Subcutaneous abdominal adipose tissue (tissue), 5 donors: ENCODE measurements at regions not wholly inside any gene's neighbourhood (a gene's known extent, or its start where the extent isn't known, plus 50 kb on each side); places are given as distances from the start of the nearest gene placed in this dataset.
A peak's percentile ranks its signal among the peaks of the same experiment; 100 is the strongest.
"Not testable (repeated sequence)": the region's sequence is repeated elsewhere in the genome, so short reads cannot be mapped to it uniquely, and the experiment has no call there.

Source experiments
- H3K27ac ChIP-seq: one replicate; pipeline ENCODE4 v1.7.0; 2013; ENCODE audit warnings: low read depth, mild to moderate bottlenecking, inconsistent platforms, low read length, moderate library complexity
- H3K27me3 ChIP-seq, 5 donors: one replicate each; pipeline ENCODE4 v1.7.0; 2013; ENCODE audit warnings: low read length in 5 of 5, inconsistent platforms in 1 of 5; ENCODE audit not compliant: control insufficient read depth in 5 of 5, insufficient read depth in 4 of 5
- H3K36me3 ChIP-seq, 5 donors: one replicate each; pipeline ENCODE4 v1.7.0; 2013; ENCODE audit warnings: low read length in 5 of 5; ENCODE audit not compliant: control insufficient read depth in 5 of 5, insufficient read depth in 5 of 5
- H3K4me1 ChIP-seq, 5 donors: one replicate each; pipeline ENCODE4 v1.7.0; 2013; ENCODE audit warnings: low read length in 5 of 5, mild to moderate bottlenecking in 3 of 5, moderate library complexity in 1 of 5; ENCODE audit not compliant: control insufficient read depth in 5 of 5, insufficient read depth in 5 of 5
- H3K4me3 ChIP-seq, 5 donors: one replicate each; pipeline ENCODE4 v1.7.0; 2013; ENCODE audit warnings: low read length in 5 of 5, low read depth in 1 of 5
- H3K9ac ChIP-seq, 5 donors: one replicate each; pipeline ENCODE4 v1.7.0; 2013; ENCODE audit warnings: low read length in 5 of 5, mild to moderate bottlenecking in 4 of 5, moderate library complexity in 3 of 5
- H3K9me3 ChIP-seq, 5 donors: one replicate each; pipeline ENCODE4 v1.7.0; 2013; ENCODE audit warnings: low read length in 5 of 5; ENCODE audit not compliant: control insufficient read depth in 5 of 5
- donor health status: healthy.
- donor health status: healthy.
- donor health status: healthy.
- donor health status: healthy.
- donor health status: healthy.

DNA sequence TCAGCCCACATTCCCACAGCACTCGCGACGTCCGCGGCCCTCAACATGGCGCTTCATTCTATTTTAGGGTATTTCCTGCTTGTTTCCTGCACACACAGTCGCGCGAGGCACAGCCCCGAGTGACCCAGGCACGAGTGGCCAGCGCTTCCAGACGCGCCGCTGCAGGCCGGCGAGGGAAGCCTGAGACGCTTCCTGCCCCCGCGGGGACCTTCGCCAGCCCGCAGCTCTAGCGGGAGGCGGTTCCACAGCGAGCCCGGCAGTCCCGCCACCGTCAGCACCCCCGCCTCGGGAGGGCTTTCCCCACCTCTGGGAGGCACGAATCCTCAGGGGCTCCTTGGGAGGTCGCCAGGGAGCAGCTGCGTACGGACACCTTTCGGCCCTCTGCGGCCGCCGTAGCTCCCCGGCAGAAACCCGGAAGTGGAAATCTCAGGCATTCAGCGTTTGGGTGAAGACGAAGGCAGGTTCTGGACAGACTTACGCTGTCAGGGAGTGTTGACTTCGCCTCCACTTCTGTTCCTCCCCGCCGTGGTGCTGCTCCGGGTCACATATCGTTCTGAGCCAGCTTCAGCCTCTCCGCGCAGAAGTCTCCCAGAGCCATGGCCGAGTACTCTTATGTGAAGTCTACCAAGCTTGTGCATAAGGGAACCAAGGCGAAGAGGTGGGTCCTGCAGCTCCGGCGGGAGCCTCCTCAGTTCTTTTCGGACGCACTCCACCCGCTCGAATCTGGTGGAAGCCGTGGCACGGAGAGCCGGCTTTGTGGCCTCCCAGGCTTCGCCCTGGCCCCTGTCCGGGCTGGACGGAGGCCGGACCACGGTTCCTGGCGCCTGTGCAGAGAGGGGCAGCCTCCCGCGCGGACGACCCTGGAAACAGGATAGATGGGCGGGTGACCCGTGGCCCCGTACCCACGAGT, 2925.9 kb upstream of the OR11H1 start:
- Histone ChIP-seq H3K27ac (no peak overlapping the region), H3K9me3 (peaks cover 2 to 30% (median 11%) of the 10 kb centered on the region in 5 donors), H3K36me3 (no peaks in the 10 kb centered on the region), H3K9ac (no peak overlapping the region), H3K4me3 (peak overlapping the region in 3 of 5 donors; percentile 25 to 40 (median 26)), H3K27me3 (no peaks in the 10 kb centered on the region), H3K4me1 (no peaks in the 10 kb centered on the region)

GRCh38 chr22:12603399-12603798, 2924.6 kb upstream of the OR11H1 start:
- not testable (repeated sequence) for H3K36me3 ChIP-seq, H3K4me3 ChIP-seq, H3K27me3 ChIP-seq, H3K9ac ChIP-seq, H3K4me1 ChIP-seq, H3K27ac ChIP-seq
- H3K9me3 ChIP-seq = peaks cover 2 to 24% (median 11%) of the 10 kb centered on the region in 5 donors

- not testable (repeated sequence) for H3K4me3 ChIP-seq, H3K36me3 ChIP-seq
- H3K9me3 ChIP-seq = peaks cover 2 to 21% (median 11%) of the 10 kb centered on the region in 5 donors
These were observed 2924.2 kb upstream of the OR11H1 start for GRCh38 chr22:12603833-12604232.

GRCh38 chr22:12608454-12608853, 2919.5 kb upstream of the OR11H1 start:
- H3K9me3 ChIP-seq, H3K36me3 ChIP-seq, H3K4me1 ChIP-seq, H3K9ac ChIP-seq, H3K27ac ChIP-seq, H3K27me3 ChIP-seq, H3K4me3 ChIP-seq: not testable (repeated sequence)

More at GRCh38 chr22:12603833-12604232, 2924.2 kb upstream of the OR11H1 start:
- H3K4me1 ChIP-seq, H3K9ac ChIP-seq, H3K27me3 ChIP-seq, H3K27ac ChIP-seq: not testable (repeated sequence)

- Histone ChIP-seq H3K9ac (no peak overlapping the region), H3K27ac (no peak overlapping the region), H3K27me3 (no peaks in the 10 kb centered on the region), H3K36me3 (no peaks in the 10 kb centered on the region), H3K9me3 (peaks cover 0 to 10% (median 0%) of the 10 kb centered on the region in 5 donors), H3K4me3 (no peak overlapping the region), H3K4me1 (no peaks in the 10 kb centered on the region)
These were observed 2914.8 kb upstream of the OR11H1 start for GRCh38 chr22:12613199-12613598.

- not testable (repeated sequence) for H3K9me3 ChIP-seq
These were observed 2914.1 kb upstream of the OR11H1 start for GRCh38 chr22:12613907-12614306.

GRCh38 chr22:12626894-12627293, 2901.1 kb upstream of the OR11H1 start:
- not testable (repeated sequence) for H3K4me1 ChIP-seq, H3K9ac ChIP-seq, H3K36me3 ChIP-seq, H3K27me3 ChIP-seq, H3K4me3 ChIP-seq, H3K27ac ChIP-seq
- peaks cover 0 to 13% (median 0%) of the 10 kb centered on the region in 5 donors for H3K9me3 ChIP-seq

More at GRCh38 chr22:12613907-12614306, 2914.1 kb upstream of the OR11H1 start:
- not testable (repeated sequence) for H3K36me3 ChIP-seq, H3K27me3 ChIP-seq, H3K4me1 ChIP-seq, H3K4me3 ChIP-seq, H3K27ac ChIP-seq, H3K9ac ChIP-seq

DNA sequence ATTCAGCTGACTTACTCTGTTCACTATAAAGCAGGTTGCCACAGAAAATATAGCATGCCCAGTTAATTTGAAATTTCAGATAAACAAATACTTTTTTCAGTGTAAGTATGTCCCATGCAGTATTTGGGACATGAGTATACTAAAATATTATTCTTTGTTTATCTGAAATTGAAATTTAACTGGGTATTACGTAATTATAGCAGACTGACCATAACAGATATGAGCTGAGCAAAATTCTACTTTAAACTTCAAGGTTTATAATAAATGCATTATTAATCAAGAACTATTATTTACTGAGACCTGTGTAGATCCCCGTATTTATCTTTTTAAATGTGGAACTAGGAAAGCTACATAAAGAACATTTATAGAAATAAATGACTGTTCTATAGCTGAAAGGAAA, 2898.2 kb upstream of the OR11H1 start:
- not testable (repeated sequence) for H3K36me3 ChIP-seq, H3K27ac ChIP-seq

DNA sequence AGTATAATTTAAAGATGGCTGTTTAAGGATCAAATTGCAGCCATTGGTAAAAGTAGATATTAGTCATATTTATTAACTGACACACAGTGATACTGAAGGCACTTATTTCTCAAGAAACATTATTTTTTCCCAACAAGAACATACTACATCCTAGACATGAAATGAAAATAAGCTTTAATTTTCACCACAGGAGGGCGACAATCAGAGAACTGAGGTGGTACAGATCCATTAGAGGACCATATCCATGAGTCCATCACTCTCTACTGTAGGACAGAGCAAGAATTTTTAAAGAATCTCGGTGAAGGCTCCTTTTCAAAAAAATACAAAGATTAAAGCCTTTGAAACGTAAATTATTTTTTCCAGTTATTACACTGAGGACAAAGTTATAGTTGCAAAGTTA, 2897.0 kb upstream of the OR11H1 start:
- not testable (repeated sequence) for H3K36me3 ChIP-seq, H3K27ac ChIP-seq, H3K9ac ChIP-seq, H3K4me1 ChIP-seq, H3K4me3 ChIP-seq, H3K27me3 ChIP-seq
- peaks cover 0 to 20% (median 3%) of the 10 kb centered on the region in 5 donors for H3K9me3 ChIP-seq

More for the DNA sequence above, 2898.2 kb upstream of the OR11H1 start:
- H3K4me1 ChIP-seq, H3K9ac ChIP-seq, H3K27me3 ChIP-seq, H3K4me3 ChIP-seq: not testable (repeated sequence)
- H3K9me3 ChIP-seq = peaks cover 0 to 12% (median 3%) of the 10 kb centered on the region in 5 donors

- peaks cover 0 to 23% (median 11%) of the 10 kb centered on the region in 5 donors for H3K9me3 ChIP-seq
- not testable (repeated sequence) for H3K4me1 ChIP-seq, H3K36me3 ChIP-seq, H3K9ac ChIP-seq, H3K27me3 ChIP-seq, H3K27ac ChIP-seq
- peak overlapping the region in 1 of 5 donors; percentile 12 for H3K4me3 ChIP-seq
These were observed 2890.3 kb upstream of the OR11H1 start for GRCh38 chr22:12637566-12638166.
